HG03354 (cell line): ENCODE measurements at regions not wholly inside any gene's neighbourhood (a gene's known extent, or its start where the extent isn't known, plus 50 kb on each side); places are given as distances from the start of the nearest gene placed in this dataset.

Experiments used
- ATAC-seq: cut with Tn5 transposase; IDR thresholded peaks from one replicate; pipeline ENCODE4 v1.9.1; 2021; ENCODE audit warnings: mild to moderate bottlenecking; ENCODE audit not compliant: unreplicated experiment, poor library complexity, severe bottlenecking

DNA sequence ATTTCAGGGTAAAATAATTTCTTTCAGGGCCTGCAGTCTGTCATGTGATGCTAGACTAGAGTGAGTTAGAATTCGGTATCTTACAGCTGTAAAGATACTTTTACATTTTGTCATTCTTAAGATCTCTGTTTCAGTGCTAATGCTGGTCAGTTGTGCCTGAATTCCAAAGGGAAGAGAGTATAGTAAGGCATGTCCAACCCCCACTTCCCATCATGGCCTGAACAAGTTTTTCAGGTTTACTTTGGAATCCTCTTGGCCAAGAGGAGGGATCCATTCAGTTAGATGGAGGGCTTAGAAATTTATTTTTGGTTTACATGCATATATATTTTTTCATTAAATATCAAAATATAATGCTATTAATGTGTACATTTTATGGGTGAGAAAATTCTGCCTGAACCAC lies 596.6 kb downstream of the XIRP2 start:
- no peak for ATAC-seq

DNA sequence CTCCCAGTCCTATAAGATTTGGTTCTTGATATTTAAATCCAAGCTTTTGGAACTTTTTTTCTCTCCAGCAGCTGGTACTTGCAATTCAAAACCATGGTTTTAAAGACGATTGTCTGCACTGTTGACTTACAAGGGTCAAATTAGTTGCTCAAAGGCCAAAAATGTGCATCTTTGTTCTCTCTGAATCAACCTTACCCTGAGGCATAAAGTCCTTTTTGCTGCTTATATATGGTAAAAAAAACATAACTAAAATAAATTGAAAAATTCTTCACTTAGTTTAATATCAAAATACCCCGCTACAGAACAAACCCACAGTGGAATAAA lies 592.7 kb downstream of the XIRP2 start:
- no peak for ATAC-seq

DNA sequence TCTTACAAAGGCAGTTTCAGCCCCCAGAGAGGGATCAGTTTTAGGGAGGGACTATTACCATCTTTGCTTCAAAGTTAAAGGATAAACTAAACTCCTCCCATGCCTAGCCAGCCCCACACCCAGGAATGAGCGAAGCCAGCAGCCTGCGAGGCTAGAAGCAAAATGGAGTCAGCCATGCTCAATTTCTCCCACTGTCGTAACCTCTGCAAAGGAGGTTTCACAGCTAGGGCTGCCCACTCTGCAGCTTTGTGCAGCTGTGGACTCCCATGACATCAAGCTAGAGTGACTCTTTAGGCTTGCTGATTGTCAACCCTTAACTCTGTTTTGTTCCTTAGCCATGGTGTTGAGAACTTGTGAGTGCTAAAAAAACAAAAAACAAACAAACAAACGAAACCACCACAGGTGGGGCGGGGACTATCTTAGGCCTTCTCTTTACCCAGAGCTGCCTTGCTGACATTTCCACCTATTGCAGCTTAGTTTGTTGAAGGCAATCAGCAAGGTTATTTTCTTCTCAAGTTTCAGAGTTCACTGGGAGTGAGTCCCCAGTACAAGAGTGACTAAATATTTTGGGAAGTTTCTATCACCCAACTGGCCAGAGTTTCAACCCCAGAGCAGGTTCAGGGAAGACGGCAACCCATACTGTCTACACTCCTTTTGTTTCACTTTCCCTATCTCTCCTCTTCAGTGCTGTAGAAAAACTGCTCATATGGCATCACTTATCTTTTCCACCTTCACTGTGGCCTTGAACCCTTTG lies 592.1 kb downstream of the XIRP2 start:
- ATAC-seq: no peak

DNA sequence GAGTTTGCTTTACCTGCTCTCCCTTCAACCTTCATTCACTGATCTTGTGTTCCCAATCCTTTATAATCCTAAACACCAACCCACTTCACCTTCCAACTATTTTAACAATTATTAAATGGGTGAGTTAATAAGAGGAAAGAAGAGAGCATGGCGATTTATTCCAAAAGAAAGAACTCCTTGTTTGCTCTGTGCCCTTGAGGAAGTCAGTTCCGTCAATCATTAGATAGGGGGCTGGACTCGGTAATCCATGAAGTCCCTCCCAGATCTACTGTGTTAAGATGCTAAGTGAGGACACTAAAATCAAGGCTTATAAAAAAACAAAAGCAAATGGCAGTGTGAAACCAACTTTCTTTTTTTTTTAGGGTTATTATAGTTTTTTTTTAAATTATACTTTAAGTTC lies 589.9 kb downstream of the XIRP2 start:
- ATAC-seq: no peak

DNA sequence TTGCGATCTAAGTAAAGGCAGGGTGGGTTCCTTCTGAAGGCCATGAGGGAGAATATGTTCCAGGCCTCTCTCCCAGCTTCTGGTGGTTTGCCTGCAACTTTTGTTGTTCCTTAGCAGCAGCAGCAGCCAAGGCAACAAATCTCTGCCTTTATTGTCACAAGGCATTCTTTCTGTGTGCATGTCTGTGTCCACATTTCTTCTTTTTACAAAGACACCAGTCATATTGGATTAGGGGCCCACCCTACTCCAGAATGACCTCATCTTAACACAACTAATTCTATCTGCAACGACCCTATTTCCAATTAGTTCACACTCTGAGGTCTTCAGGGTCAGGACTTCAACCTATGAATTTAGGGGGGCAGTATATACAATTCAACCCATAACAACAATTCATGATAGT lies 587.5 kb downstream of the XIRP2 start:
- ATAC-seq: no peak

DNA sequence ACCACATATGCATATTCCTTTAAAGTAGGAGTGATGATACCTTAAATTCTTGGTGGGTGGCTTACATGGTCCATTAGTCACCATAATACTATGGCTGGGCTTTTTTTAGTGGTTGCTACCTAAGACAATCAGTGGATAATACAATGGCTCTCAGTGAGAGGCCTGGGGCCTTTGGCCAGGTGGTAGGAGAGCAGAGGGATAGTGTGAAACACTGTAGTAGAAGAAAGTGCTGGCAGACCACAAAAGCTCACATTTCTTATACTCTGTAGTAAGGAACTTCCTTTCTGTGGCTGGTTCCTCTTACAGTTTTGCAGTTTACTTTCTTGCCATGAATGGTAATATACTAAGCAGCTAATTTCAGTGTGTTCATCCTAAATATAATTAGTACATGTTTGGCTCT lies 583.5 kb downstream of the XIRP2 start:
- ATAC-seq: peak; percentile 59

DNA sequence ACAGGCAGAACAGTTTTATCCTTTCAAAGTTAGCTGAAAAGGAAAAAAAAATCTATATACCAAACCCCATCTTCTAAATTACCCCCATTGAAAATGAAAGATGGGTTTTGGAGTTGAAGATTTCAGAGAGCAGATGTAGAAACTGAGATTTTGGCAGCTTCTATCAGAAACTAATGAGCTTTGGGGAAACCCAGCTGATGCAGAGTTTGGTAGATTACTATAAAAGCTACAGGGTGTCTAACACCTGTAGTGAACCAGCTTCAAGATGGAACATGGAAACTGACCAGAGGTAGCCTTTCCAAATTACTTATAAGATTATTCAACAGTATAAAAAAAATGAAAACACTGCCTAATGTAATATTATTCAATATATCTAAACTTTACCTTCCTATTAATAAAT lies 583.1 kb downstream of the XIRP2 start:
- ATAC-seq: peak; percentile 47

DNA sequence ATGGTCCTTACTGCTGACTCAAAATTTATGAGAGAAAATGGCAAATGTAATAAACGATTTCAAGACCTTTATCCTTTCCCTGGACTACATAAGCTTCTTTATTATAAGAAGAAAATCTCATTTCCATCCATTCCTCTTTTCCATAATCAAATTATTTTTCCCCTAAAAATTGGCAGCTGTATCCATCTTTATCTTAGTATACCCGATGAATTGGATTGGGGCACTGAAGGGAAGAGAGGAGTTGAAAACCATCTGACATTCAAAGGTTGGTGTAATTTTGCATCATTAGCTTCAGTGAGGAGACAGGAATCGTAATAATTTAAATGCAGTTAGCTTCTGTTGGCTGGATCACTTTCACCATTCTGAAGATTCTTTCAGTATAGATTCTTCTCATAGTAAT lies 574.1 kb downstream of the XIRP2 start:
- ATAC-seq: no peak

DNA sequence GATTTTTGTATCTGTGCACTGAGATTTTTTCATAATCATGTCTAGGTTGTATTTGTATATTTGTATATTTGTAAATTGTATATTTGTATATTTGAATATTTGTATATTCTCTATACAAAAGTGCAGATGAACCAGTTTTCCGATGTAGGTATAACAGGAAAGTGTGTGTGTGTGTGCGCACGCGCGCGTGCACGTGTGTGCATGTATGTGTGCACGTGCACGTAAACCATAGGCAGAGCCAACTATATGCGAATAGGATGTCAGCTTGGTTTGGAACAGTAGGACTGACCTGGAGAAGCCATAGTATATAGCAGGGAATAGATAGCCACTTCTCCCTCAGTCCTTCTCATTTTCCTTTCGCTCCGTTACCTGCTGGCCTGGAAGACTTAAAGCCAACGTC lies 565.8 kb downstream of the XIRP2 start:
- ATAC-seq: no peak

DNA sequence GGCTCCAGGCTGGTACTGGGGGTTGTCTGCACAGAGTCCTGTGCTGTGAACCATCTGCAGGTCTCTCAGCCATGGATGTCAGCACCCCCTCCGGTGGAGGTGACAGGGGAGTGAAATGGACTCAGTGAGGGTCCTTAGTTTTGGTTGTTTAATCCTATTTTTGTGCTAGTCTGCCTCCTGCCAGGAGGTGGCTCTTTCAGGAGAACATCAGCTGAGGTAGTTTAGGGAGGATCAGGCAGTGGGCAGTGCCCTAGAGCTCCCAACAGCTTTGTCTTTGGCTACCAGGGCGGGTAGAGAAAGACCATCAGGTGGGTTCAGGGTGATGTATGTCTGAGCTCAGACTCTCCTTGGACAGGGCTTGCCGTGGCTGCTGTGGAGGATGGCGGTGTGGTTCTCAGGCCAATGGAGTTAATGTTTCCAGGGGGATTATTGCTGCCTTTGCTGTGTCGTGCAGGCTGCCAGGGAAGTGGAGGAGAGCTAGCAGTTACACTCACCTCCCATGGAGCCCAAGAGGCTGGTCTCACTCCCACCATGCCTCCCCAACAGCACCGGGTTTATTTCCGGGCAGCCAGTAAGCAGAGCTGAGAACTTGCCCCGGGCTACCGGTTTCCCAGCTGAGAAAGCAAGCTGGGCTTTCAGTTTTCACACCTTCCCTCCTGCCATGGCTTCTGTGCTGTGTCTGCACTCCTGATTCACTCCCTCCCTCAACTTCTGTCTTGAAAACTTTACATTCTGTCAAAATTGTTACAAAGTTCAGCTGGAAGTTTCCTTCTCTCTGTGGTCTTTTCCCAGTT lies 563.4 kb downstream of the XIRP2 start:
- no peak for ATAC-seq

DNA sequence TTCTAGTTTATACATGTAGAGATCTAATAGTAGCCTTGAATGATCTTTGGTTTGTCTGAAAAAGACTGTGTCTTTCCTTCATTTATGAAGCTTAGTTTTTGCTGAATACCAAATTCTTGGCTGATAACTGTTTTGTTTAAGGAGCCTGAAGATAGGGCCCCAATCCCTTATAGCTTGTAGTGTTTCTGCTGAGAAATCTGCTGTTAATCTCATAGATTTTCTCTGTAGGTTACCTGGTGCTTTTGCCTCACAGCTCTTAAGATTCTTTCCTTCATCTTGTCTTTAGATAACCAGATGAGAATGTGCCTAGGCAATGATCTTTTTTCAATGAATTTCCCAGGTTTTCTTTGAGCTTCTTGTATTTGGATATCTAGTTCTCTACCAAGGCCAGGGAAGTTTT lies 562.1 kb downstream of the XIRP2 start:
- ATAC-seq: no peak

DNA sequence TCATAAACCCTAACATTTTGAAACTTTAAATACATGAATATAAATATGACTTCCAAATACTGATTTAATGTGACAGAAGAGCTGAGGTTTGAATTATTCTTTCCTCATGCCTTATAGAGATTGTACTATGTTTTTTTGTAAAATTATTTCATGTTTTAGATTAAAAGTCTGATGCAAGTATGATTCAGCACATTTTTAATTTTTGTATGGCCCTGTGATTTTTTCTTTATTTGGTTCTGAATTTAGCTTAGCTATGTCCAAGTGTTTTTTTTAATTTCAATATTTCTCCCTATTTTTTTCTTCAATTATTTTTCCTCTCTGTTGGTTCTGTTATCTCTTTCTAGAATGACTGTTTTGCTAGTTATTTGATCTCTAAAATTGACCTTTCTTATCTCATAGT lies 552.1 kb downstream of the XIRP2 start:
- ATAC-seq: no peak

DNA sequence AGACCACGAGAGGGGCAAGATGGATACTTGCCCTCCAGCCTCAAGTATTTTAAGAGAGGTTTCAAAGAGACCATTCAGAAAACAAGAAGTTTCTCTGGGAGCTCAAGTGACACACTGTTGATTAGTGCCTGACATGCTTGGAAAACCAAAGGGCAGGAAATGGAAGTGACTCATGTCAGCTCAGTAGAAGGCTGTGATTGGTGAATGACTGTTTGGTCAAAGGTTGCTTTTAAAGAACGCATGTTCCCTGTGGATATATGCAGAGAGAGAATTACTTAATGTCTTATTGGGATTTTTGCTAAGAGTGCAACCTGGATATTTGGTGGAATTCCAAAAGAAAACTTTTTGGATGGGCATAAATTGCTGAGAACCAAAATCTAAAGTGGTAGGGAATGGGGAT lies 549.9 kb downstream of the XIRP2 start:
- ATAC-seq: no peak

DNA sequence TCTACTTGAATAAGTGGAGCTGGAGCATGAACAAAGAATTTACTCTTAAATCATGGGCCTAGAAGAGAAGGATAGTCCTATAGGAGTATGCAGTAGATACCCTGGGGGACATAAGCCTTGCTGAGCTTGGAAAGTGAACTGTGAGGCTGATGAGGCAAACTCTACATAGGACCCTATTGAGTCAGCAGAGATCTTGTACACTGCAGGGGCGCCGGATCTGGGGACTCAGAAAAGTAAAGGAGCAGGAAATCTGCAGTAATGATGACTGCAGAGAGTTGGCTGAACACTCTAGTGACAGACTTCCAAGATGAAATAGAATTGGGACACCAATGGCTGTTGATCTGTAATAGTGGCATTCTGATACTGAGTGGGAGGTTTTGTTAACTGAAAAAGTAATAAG lies 543.7 kb downstream of the XIRP2 start:
- no peak for ATAC-seq

DNA sequence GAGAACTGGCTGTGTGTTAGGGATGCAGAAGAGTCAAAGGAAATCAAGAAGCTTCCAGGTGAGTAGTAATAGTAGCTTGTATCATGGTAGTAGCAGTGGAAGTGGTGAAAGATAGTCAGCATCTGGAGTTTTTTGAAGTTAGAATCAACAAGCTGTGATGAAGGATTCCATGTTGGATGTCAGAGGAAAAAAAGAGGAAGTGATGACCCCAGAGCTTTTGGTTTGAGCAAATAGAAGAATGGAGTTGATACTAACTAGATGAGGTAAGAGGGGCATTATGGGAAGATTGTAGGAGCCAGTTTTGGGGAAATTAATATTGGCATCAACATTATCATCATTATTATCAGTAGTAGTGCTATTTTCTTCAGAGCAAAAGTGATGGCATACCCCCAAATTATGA lies 542.2 kb downstream of the XIRP2 start:
- ATAC-seq: no peak

DNA sequence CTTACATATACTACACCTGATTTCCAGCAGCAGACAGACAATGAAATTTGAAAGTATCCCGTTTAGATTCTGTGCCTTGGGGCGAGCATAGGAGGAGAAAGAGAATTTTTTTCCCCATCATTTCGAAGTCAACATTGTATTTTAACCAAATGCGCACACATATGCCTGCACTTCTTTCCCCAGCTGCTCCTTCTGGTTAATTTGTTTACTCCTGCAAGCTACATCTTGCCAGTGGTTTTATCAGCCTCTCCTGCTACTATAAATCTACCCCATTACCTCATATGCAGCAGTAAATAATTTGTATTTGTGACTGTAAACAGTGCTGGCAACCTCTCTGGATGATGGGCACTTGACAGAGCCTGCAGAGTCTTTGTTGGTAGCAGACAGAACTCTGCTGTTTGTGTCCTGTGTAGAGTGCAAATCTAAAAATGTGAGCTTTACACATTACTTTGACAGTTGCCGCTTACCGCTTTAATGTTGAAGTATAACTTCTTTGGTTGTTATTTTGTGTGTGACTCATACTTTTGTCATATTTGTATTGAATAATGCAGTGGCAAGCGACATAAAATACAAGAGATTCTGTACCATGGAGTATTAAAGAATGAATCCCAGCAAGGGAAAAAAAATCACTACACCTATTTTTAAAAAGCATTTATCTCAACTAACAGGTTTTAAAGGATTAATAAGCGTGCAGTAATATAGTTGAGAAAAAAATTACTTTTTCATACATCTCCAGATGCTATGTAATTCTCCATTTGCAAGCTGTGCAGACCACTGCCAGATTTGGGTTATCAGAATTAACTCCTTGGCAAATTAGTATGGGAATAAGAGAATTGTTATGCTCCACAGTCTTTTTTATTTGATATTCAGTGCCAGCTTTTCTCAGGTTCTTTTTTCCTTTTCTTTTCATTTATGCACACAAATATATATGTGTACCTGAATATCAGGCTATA lies 536.8 kb downstream of the XIRP2 start:
- ATAC-seq: no peak

DNA sequence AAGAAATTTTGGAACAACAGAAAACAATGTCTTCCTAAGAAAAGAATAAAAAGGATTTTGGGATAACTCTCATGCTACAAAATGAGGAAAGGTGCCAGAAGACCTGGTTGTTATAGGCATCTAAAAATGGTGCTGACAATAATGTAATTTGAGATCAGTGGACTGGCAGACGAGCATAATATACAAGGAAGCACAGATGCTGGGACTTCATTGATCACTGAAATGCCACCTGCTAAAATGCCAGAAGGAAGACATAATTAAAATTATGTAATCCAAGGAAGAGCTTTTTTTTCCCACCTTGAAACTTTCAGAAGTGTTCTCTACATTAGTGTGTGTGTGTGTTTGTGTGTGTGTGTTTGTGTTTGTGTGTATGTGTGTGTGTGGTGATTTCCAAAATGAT lies 535.9 kb downstream of the XIRP2 start:
- no peak for ATAC-seq

DNA sequence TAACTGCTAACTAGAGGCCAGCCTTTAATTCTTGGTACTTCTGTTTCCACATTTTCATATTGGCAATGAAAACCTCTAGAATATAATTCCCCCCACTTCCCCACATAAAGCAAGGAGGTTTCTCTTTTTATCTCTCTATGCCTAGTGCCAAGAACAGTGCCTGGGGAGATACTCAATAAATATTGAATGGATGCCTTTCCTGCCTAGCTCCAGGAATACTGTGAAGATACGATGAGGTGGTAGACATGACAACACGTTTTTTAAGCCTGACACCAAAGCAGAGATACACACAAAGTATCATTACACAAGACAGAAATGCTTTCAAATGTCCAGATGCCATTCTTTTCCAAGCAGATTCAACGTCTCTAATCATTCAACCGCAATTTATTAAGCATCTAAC lies 535.5 kb downstream of the XIRP2 start:
- ATAC-seq: no peak

DNA sequence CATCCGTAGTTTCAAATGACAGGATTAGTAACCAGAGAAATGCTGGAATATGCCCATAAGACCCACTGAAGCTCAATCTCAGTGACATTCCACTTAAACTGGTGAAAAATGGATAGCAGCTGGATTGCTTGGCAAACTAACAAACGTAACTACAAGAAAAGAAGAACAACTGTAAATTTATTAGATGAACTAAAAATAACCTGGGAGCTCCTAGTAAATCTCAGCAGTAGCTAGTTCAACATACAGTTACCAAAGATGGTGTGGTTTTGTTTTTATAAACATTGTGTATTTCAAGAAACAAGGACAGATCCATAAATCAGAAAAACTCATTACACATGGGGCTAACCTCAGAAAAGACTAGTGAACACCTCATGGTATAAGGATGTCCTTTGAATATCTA lies 531.9 kb downstream of the XIRP2 start:
- no peak for ATAC-seq

DNA sequence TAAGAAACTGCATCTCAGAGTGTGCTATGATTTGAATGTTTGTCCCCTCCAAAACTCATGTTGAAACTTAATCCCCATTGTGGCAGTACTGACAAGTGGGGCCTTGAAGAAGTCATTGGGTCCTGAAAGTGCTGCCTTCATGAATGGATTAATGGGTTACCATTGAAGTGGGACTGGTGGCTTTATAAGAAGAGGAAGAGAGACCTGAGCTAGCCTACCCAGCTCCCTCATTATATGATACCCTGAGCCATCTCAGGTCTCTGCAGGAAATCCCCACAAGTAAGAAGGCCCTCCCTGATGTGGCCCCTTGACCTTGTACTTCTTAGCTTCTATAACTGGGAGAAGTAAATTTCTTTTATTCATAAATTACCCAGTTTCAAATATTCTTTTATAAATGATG lies 526.8 kb downstream of the XIRP2 start:
- ATAC-seq: no peak

DNA sequence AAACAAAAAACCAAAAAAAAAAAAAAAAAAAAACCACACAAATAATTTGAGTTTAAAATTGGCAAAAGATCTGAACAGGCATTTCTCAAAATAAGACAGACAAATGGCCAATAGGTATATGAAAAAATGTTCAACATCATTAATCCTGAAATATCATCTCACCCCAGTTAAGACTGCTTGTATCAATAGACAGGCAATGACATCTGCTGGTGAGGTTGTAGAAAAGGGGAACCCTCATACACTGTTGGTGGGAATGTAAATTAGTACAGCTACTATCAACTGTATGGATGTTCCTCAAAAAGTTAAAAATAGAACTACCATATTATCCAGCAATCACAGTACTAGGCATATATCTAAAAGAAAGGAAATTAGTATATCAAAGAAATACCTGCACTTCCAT lies 523.1 kb downstream of the XIRP2 start:
- no peak for ATAC-seq
